SK-N-SH (cell line): ENCODE measurements at regions not wholly inside any gene's neighbourhood (a gene's known extent, or its start where the extent isn't known, plus 50 kb on each side); places are given as distances from the start of the nearest gene placed in this dataset.

Experiments
- CTCF ChIA-PET: fragments of 300-600, 350-600 bp; formaldehyde crosslinking; extraction: SDS; loops from one replicate; lab custom pipeline; 2021; lab: Yijun Ruan, JAX
- POLR2A ChIA-PET: fragments of 350-600 bp; sonication (Branson Sonifier 250); formaldehyde crosslinking; extraction: SDS; loops from one replicate; lab custom pipeline; 2020; ENCODE audit warnings: antibody characterized with exemption, inconsistent platforms; lab: Yijun Ruan, JAX
- DNase-seq: peaks from one replicate; pipeline ENCODE4 v3.0.0; 2012
- H2AFZ ChIP-seq: fragments of 200-600 bp; sonication (generic); 2 replicates; pipeline ENCODE4 v1.8.1; 2016; ENCODE audit warnings: antibody characterized with exemption, mild to moderate bottlenecking, low read depth
- H3F3A ChIP-seq: fragments of 200-600 bp; sonication (generic); replicated peaks from 2 replicates; pipeline ENCODE3; 2016; ENCODE audit warnings: antibody characterized with exemption, mild to moderate bottlenecking; ENCODE audit not compliant: insufficient read depth
- H3K27ac ChIP-seq, 2 experiments: fragments of 200-500 bp in 1 of 2; fragments of 200-600 bp in 1 of 2; sonication (Bioruptor generic) in 1 of 2; sonication (generic), shearing (Covaris generic) in 1 of 2; 2 replicates each; pipeline versions ENCODE4 v1.5.1 to v1.6.1; 2014 to 2016; ENCODE audit warnings: low read depth in 2 of 2, inconsistent platforms in 1 of 2, low read length in 1 of 2, mild to moderate bottlenecking in 1 of 2, mixed read lengths in 1 of 2
- H3K27me3 ChIP-seq: fragments of 200-600 bp; sonication (generic), shearing (Covaris generic); 2 replicates; pipeline ENCODE4 v1.6.1; 2016; ENCODE audit warnings: mixed run types; ENCODE audit not compliant: insufficient read depth
- H3K36me3 ChIP-seq, 2 experiments: fragments of 200-500 bp in 1 of 2; fragments of 200-600 bp in 1 of 2; sonication (Bioruptor generic) in 1 of 2; sonication (generic) in 1 of 2; replicated peaks in 1 of 2; 2 replicates each; pipeline versions ENCODE3 to v1.5.1; 2014 to 2016; ENCODE audit warnings: low read length in 1 of 2, mild to moderate bottlenecking in 1 of 2; ENCODE audit not compliant: insufficient read depth in 2 of 2, control insufficient read depth in 1 of 2
- H3K4me1 ChIP-seq, 2 experiments: fragments of 200-500 bp in 1 of 2; fragments of 200-600 bp in 1 of 2; sonication (Bioruptor generic) in 1 of 2; sonication (generic), shearing (Covaris generic) in 1 of 2; 2 replicates each; pipeline versions ENCODE4 v1.5.1 to v1.6.1; 2014 to 2016; ENCODE audit warnings: low read depth in 1 of 2, low read length in 1 of 2, mixed run types in 1 of 2; ENCODE audit not compliant: insufficient read depth in 2 of 2, control insufficient read depth in 1 of 2
- H3K4me2 ChIP-seq: fragments of 200-600 bp; sonication (generic), shearing (Covaris generic); 2 replicates; pipeline ENCODE4 v1.6.1; 2017; ENCODE audit warnings: mixed run types
- H3K4me3 ChIP-seq, 2 experiments: fragments of 200-500 bp in 1 of 2; fragments of 200-600 bp in 1 of 2; sonication (Bioruptor generic) in 1 of 2; sonication (generic), shearing (Covaris generic) in 1 of 2; 2 replicates each; pipeline versions ENCODE4 v1.5.1 to v1.8.1; 2014 to 2016; ENCODE audit warnings: low read depth in 2 of 2, inconsistent platforms in 1 of 2, low read length in 1 of 2, mild to moderate bottlenecking in 1 of 2, mixed read lengths in 1 of 2, moderate library complexity in 1 of 2
- H3K79me2 ChIP-seq: fragments of 200-600 bp; sonication (generic); 2 replicates; pipeline ENCODE4 v1.8.1; 2017; ENCODE audit warnings: mild to moderate bottlenecking; ENCODE audit not compliant: insufficient read depth
- H3K9ac ChIP-seq: fragments of 200-600 bp; sonication (generic); 2 replicates; pipeline ENCODE4 v1.6.1; 2017; ENCODE audit warnings: mixed run types
- H3K9me2 ChIP-seq: fragments of 200-600 bp; sonication (generic); 2 replicates; pipeline ENCODE4 v1.6.1; 2017; ENCODE audit warnings: mixed run types
- H3K9me3 ChIP-seq: fragments of 200-600 bp; sonication (generic); 2 replicates; pipeline ENCODE4 v1.6.1; 2017; ENCODE audit warnings: mixed run types, mild to moderate bottlenecking, moderate library complexity
- H4K20me1 ChIP-seq: fragments of 200-600 bp; sonication (generic); 2 replicates; pipeline ENCODE4 v1.6.1; 2017; ENCODE audit warnings: mild to moderate bottlenecking, mixed run types; ENCODE audit not compliant: insufficient read depth
- EP300 ChIP-seq, 2 experiments: IDR thresholded peaks; 2 replicates each; pipeline versions ENCODE4 v1.4.0 to v1.6.1; 2012; ENCODE audit warnings: borderline replicate concordance in 1 of 2, low read depth in 1 of 2, low read length in 1 of 2
- EZH2phosphoT487 ChIP-seq: fragments of 200-600 bp; sonication (generic); IDR thresholded peaks from 2 replicates; pipeline ENCODE4 v1.6.1; 2017; ENCODE audit warnings: low read depth, mixed run types, mild to moderate bottlenecking, antibody characterized with exemption, moderate library complexity, borderline replicate concordance
- FOSL2 ChIP-seq: IDR thresholded peaks from 2 replicates; pipeline ENCODE4 v1.4.0; 2012; ENCODE audit warnings: low read depth, mild to moderate bottlenecking, moderate library complexity, borderline replicate concordance
- FOXM1 ChIP-seq: IDR thresholded peaks from 2 replicates; pipeline ENCODE4 v1.4.0; 2012; ENCODE audit warnings: low read depth, mild to moderate bottlenecking
- MXI1 ChIP-seq: IDR thresholded peaks from 2 replicates; pipeline ENCODE4 v1.6.1; 2012; ENCODE audit warnings: mild to moderate bottlenecking, low read depth, low read length, improper control_type of control experiment
- POLR2AphosphoS5 ChIP-seq: IDR thresholded peaks from 2 replicates; pipeline ENCODE4 v1.6.1; 2012; ENCODE audit warnings: low read depth, low read length
- RAD21 ChIP-seq: IDR thresholded peaks from 2 replicates; pipeline ENCODE4 v1.6.1; 2012; ENCODE audit warnings: mild to moderate bottlenecking, low read length
- RFX5 ChIP-seq: IDR thresholded peaks from 2 replicates; pipeline ENCODE4 v1.6.1; 2012; ENCODE audit warnings: mild to moderate bottlenecking, improper control_type of control experiment, low read length
- TAF1 ChIP-seq: IDR thresholded peaks from 2 replicates; pipeline ENCODE4 v1.6.1; 2012; ENCODE audit warnings: low read depth, mild to moderate bottlenecking, low read length, moderate library complexity, borderline replicate concordance
- WGBS: methylation state at CpG from one replicate; pipeline ENCODE4 v1.1.6; 2017; ENCODE audit warnings: low lambda C conversion rate; 5-methylcytosine and 5-hydroxymethylcytosine counted together
- TF ChIP-seq, protein P1 (sequence below): IDR thresholded peaks from 2 replicates; pipeline ENCODE4; 2012
- TF ChIP-seq, protein P2 (sequence below): fragments of 150-350 bp; IDR thresholded peaks from 2 replicates; pipeline ENCODE4 v1.6.1; 2016; ENCODE audit warnings: mild to moderate bottlenecking, low read depth, low read length
- TF ChIP-seq, protein P3 (sequence below): fragments of 150-350 bp; IDR thresholded peaks from 2 replicates; pipeline ENCODE4 v1.6.1; 2017; ENCODE audit warnings: antibody characterized with exemption, low read length, low read depth, borderline replicate concordance
- TF ChIP-seq, protein P4 (sequence below): IDR thresholded peaks from 2 replicates; pipeline ENCODE4 v1.4.0; 2012; ENCODE audit warnings: low read depth, borderline replicate concordance
- TF ChIP-seq, protein P5 (sequence below): IDR thresholded peaks from 2 replicates; pipeline ENCODE4 v1.4.0; 2012; ENCODE audit warnings: low read depth, borderline replicate concordance

DNA sequence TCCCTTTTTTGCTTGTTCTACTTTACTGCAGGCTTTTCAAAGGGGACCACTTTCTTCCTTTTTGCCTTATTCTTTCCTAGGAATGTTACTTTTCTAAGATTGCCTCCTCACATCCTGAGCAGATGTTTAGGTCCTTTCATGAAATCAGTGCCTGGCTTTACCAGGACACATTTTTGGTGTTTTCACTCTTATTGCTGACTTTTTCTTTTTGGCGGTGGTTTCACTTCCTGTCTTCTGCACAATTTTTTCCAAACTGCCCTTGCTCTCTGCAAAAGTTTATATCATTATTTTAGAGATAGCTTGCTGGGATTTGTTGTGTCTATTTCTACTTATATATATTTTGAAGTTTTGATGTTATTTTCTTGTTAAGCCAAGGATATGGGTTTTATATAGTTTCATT, 332.2 kb upstream of the MTPN start:
- Histone ChIP-seq H3F3A (no peaks in the 10 kb centered on the region), H3K36me3 (no peaks in the 10 kb centered on the region), H3K9me3 (peaks cover 25% of the 10 kb centered on the region; the same call in 1 of the 2 replicates), H3K27ac (no peak overlapping the region), H3K27me3 (no peaks in the 10 kb centered on the region), H3K4me1 (no peaks in the 10 kb centered on the region), H3K4me3 (no peak overlapping the region), H3K9ac (no peak overlapping the region), H3K79me2 (no peaks in the 10 kb centered on the region), H2AFZ (no peak overlapping the region)
- DNase-seq: no peak
- CTCF ChIA-PET: no interaction called here
- TF ChIP-seq TAF1 (no peak), MXI1 (no peak), EP300 (IDR thresholded peaks at IDR 0.05; ENCODE audit: borderline replicate concordance in 1 of 2, low read depth in 1 of 2, low read length in 1 of 2) (no peak), FOXM1 (no peak), POLR2AphosphoS5 (no peak), FOSL2 (no peak), RFX5 (no peak), RAD21 (no peak), EZH2phosphoT487 (no peak)
- TF ChIP-seq, protein P1, sequence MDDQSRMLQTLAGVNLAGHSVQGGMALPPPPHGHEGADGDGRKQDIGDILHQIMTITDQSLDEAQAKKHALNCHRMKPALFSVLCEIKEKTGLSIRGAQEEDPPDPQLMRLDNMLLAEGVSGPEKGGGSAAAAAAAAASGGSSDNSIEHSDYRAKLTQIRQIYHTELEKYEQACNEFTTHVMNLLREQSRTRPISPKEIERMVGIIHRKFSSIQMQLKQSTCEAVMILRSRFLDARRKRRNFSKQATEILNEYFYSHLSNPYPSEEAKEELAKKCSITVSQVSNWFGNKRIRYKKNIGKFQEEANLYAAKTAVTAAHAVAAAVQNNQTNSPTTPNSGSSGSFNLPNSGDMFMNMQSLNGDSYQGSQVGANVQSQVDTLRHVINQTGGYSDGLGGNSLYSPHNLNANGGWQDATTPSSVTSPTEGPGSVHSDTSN: no peak
- TF ChIP-seq, protein P2, sequence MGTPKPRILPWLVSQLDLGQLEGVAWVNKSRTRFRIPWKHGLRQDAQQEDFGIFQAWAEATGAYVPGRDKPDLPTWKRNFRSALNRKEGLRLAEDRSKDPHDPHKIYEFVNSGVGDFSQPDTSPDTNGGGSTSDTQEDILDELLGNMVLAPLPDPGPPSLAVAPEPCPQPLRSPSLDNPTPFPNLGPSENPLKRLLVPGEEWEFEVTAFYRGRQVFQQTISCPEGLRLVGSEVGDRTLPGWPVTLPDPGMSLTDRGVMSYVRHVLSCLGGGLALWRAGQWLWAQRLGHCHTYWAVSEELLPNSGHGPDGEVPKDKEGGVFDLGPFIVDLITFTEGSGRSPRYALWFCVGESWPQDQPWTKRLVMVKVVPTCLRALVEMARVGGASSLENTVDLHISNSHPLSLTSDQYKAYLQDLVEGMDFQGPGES: no peak
- TF ChIP-seq, protein P3, sequence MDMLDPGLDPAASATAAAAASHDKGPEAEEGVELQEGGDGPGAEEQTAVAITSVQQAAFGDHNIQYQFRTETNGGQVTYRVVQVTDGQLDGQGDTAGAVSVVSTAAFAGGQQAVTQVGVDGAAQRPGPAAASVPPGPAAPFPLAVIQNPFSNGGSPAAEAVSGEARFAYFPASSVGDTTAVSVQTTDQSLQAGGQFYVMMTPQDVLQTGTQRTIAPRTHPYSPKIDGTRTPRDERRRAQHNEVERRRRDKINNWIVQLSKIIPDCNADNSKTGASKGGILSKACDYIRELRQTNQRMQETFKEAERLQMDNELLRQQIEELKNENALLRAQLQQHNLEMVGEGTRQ: no peak
- TF ChIP-seq, protein P4, sequence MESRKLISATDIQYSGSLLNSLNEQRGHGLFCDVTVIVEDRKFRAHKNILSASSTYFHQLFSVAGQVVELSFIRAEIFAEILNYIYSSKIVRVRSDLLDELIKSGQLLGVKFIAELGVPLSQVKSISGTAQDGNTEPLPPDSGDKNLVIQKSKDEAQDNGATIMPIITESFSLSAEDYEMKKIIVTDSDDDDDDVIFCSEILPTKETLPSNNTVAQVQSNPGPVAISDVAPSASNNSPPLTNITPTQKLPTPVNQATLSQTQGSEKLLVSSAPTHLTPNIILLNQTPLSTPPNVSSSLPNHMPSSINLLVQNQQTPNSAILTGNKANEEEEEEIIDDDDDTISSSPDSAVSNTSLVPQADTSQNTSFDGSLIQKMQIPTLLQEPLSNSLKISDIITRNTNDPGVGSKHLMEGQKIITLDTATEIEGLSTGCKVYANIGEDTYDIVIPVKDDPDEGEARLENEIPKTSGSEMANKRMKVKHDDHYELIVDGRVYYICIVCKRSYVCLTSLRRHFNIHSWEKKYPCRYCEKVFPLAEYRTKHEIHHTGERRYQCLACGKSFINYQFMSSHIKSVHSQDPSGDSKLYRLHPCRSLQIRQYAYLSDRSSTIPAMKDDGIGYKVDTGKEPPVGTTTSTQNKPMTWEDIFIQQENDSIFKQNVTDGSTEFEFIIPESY: no peak
- TF ChIP-seq, protein P5, sequence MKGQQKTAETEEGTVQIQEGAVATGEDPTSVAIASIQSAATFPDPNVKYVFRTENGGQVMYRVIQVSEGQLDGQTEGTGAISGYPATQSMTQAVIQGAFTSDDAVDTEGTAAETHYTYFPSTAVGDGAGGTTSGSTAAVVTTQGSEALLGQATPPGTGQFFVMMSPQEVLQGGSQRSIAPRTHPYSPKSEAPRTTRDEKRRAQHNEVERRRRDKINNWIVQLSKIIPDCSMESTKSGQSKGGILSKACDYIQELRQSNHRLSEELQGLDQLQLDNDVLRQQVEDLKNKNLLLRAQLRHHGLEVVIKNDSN: no peak
- TF ChIP-seq, all 33 proteins: peak for 0
- WGBS: 43% methylated on average over 1 of the region's 1 CpG
- POLR2A ChIA-PET: no interaction called here
- Histone ChIP-seq H3K9me2 (0 out of 2 replicates have a peak, but pooled peaks cover 6% of the 10 kb centered on the region), H4K20me1 (no peaks in the 10 kb centered on the region), H3K4me2 (no peak overlapping the region)
